HuH-7.5 (cell line): ENCODE measurements at regions not wholly inside any gene's neighbourhood (a gene's known extent, or its start where the extent isn't known, plus 50 kb on each side); places are given as distances from the start of the nearest gene placed in this dataset.

Source experiments
- DNase-seq: peaks from one replicate; pipeline ENCODE4 v3.0.0; 2011; ENCODE audit warnings: low spot score

DNA sequence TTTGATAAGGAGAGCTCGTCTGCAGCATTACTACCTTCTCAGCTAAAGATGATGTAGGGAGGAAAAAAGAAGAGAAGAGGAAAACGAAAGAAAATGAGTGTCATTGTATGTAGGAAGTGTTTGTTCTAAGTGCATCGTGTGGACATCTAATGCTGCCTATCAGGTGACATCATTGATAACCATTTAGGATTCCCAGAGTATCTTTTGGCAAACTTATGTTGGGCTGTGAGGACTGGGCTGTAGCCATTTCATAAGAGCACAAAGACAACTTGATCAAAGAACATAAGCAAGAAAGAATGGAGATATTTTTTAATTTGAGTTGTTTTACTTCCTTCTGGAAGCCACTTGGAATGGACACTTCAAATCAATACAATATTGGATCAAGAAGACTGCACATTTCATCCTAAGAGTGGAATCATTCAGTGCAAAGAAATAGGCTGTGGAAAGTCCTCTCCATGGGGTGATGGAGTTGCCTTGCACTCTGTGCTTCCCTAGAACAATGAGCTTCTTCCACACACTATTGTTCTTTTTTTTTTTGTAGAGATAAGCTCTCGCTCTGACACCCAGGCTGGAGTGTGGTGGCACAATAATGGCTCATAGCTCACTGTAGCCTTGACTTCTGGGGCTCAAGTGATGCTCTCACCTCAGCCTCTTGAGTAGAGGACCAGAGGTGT is 52.4 kb upstream of the UBL3 start:
- DNase-seq = no peak

DNA sequence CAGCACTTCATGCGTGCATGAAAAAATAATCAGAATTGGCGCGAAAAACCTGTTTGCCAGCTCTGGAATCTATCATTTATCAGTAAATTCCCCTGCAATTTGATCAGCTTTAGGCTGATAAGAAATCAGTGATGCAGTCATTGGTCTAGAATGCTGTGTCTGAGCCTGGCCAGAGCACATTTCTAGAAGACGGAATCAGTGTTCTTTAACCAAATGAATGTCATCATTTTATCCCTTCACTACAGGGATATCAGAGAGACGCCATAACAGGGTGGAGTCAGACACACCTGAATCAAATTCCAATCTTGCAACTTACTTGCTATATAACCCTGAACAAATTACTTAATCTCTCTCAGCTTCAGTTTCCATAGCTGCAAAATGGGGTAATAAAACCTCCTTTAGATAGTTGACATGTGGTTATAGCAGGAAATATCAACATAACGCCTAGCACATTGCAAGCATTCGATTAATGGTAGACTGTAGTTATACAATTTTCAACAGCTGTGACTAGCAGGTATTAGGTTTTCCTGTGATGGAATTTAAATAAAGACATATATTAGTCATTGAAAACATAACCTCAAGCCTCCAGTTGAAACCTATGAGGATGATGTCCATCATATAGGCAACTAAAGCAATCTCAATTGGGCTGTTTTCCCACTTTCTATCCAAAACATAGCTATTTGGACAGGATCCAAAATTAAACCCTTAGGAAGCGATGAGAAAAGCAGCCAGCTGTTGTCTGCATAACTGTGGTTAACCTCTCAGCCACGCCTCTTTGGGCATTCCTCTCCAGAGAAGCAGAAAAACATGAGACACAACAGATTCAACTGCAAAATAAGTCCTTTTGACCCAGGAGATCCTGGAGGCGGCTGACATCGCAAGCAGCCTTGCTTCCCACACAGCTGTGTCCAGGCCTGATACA is 51.6 kb upstream of the UBL3 start:
- no peak for DNase-seq
